ENCODE measurements at regions not wholly inside any gene's neighbourhood (a gene's known extent, or its start where the extent isn't known, plus 50 kb on each side); places are given as distances from the start of the nearest gene placed in this dataset.

GRCh38 chr1:87903242-87903641 is 574.6 kb downstream of the LMO4 start:
- TF ChIP-seq POLR2A (IDR thresholded peaks at IDR 0.05), result no peak
- no peak for TF ChIP-seq CTCF (IDR thresholded peaks at IDR 0.05)
